ENCODE measurements at regions not wholly inside any gene's neighbourhood (a gene's known extent, or its start where the extent isn't known, plus 50 kb on each side); places are given as distances from the start of the nearest gene placed in this dataset.

DNA sequence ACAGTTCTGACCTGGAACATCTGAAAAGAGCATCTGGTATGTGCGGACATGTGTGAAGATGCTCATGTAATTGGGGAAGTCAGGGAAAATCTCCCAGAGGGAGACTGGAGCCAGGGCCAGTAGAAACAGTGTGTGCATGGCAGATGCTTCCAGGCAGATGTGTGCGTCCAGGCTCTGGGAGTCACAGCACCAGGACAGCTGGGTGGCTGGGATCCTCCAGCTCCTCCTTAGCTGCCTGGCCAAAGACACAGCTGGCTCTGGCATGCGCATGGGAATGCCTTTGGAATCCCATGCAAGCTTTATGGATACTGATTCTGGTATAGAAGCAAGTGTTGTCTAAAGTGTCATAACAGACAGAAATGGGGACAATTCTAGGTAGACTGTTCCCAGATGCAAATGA, 369.7 kb downstream of the INSIG2 start:
- H3K27me3 ChIP-seq (ENCODE audit: insufficient read depth, low read depth, low read length), result peaks cover 15% of the 10 kb centered on the region
- no peak overlapping the region for H3K4me2 ChIP-seq (ENCODE audit: low read length)
- no peaks in the 10 kb centered on the region for H3F3A ChIP-seq (ENCODE audit: insufficient read depth, low read length, poor library complexity, severe bottlenecking)
- H3K27ac ChIP-seq (ENCODE audit: low read length), result no peak overlapping the region
- H3K4me3 ChIP-seq (ENCODE audit: low read length), result no peak overlapping the region
- H3K36me3 ChIP-seq (ENCODE audit: insufficient read depth, low read length), result no peaks in the 10 kb centered on the region
- TF ChIP-seq TAF1 (IDR thresholded peaks at IDR 0.05; ENCODE audit: low read depth), result no peak
- TF ChIP-seq MXI1 (conservative IDR thresholded peaks at IDR 0.05; ENCODE audit: poor library complexity, severe bottlenecking), result no peak
- TF ChIP-seq, protein P1, sequence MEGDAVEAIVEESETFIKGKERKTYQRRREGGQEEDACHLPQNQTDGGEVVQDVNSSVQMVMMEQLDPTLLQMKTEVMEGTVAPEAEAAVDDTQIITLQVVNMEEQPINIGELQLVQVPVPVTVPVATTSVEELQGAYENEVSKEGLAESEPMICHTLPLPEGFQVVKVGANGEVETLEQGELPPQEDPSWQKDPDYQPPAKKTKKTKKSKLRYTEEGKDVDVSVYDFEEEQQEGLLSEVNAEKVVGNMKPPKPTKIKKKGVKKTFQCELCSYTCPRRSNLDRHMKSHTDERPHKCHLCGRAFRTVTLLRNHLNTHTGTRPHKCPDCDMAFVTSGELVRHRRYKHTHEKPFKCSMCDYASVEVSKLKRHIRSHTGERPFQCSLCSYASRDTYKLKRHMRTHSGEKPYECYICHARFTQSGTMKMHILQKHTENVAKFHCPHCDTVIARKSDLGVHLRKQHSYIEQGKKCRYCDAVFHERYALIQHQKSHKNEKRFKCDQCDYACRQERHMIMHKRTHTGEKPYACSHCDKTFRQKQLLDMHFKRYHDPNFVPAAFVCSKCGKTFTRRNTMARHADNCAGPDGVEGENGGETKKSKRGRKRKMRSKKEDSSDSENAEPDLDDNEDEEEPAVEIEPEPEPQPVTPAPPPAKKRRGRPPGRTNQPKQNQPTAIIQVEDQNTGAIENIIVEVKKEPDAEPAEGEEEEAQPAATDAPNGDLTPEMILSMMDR (IDR thresholded peaks at IDR 0.05; ENCODE audit: poor library complexity, severe bottlenecking), result no peak
- no peak for TF ChIP-seq EP300 (conservative IDR thresholded peaks at IDR 0.05; ENCODE audit: poor library complexity, severe bottlenecking)
- no peak for TF ChIP-seq EZH2 (IDR thresholded peaks at IDR 0.05; ENCODE audit: borderline replicate concordance, insufficient read depth, low read length, poor library complexity, severe bottlenecking)
- TF ChIP-seq, protein P2, sequence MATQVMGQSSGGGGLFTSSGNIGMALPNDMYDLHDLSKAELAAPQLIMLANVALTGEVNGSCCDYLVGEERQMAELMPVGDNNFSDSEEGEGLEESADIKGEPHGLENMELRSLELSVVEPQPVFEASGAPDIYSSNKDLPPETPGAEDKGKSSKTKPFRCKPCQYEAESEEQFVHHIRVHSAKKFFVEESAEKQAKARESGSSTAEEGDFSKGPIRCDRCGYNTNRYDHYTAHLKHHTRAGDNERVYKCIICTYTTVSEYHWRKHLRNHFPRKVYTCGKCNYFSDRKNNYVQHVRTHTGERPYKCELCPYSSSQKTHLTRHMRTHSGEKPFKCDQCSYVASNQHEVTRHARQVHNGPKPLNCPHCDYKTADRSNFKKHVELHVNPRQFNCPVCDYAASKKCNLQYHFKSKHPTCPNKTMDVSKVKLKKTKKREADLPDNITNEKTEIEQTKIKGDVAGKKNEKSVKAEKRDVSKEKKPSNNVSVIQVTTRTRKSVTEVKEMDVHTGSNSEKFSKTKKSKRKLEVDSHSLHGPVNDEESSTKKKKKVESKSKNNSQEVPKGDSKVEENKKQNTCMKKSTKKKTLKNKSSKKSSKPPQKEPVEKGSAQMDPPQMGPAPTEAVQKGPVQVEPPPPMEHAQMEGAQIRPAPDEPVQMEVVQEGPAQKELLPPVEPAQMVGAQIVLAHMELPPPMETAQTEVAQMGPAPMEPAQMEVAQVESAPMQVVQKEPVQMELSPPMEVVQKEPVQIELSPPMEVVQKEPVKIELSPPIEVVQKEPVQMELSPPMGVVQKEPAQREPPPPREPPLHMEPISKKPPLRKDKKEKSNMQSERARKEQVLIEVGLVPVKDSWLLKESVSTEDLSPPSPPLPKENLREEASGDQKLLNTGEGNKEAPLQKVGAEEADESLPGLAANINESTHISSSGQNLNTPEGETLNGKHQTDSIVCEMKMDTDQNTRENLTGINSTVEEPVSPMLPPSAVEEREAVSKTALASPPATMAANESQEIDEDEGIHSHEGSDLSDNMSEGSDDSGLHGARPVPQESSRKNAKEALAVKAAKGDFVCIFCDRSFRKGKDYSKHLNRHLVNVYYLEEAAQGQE (IDR thresholded peaks at IDR 0.05; ENCODE audit: borderline replicate concordance), result no peak
- no peak for TF ChIP-seq SMC3 (conservative IDR thresholded peaks at IDR 0.05; ENCODE audit: poor library complexity)
- no peaks in the 10 kb centered on the region for H3K9me2 ChIP-seq (ENCODE audit: insufficient read depth, low read length)
- H3K9me3 ChIP-seq (ENCODE audit: low read length), result no peaks in the 10 kb centered on the region
- no peaks in the 10 kb centered on the region for H4K20me1 ChIP-seq (ENCODE audit: insufficient read depth)
- H2AFZ ChIP-seq (ENCODE audit: low read depth, low read length), result no peak overlapping the region
- no peak overlapping the region for H3K9ac ChIP-seq (ENCODE audit: low read length)
- H3K79me2 ChIP-seq (replicated peaks; ENCODE audit: insufficient read depth, low read length), result no peaks in the 10 kb centered on the region

DNA sequence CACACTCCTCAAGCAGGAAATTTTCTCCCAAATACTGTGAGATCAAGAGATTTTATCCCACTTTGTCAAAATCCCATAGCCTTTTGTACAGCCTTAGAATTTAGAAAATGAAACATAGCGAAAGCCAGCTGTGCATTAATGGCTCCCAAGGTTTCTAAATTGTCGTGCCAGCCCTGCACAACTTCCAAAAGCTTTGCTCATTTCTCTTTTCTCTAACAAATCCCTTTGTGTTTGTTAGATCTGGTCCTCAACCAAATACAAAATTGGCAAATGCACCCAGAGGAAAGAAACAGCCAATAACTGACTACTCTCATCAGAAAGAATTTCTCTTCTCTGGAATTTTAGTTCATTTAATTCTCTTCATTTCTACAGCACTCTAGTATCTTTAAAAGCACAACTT, 361.1 kb downstream of the INSIG2 start:
- Histone ChIP-seq H3K9me2 (ENCODE audit: insufficient read depth, low read length) (no peaks in the 10 kb centered on the region), H3K79me2 (replicated peaks; ENCODE audit: insufficient read depth, low read length) (no peaks in the 10 kb centered on the region), H3K27me3 (ENCODE audit: insufficient read depth, low read depth, low read length) (no peaks in the 10 kb centered on the region), H3K9me3 (ENCODE audit: low read length) (no peaks in the 10 kb centered on the region), H2AFZ (ENCODE audit: low read depth, low read length) (no peak overlapping the region), H4K20me1 (ENCODE audit: insufficient read depth) (no peaks in the 10 kb centered on the region), H3K4me2 (ENCODE audit: low read length) (no peak overlapping the region), H3K9ac (ENCODE audit: low read length) (no peak overlapping the region), H3F3A (ENCODE audit: insufficient read depth, low read length, poor library complexity, severe bottlenecking) (no peaks in the 10 kb centered on the region), H3K4me3 (ENCODE audit: low read length) (no peak overlapping the region), H3K27ac (ENCODE audit: low read length) (no peak overlapping the region), H3K36me3 (ENCODE audit: insufficient read depth, low read length) (no peaks in the 10 kb centered on the region)
- TF ChIP-seq MXI1 (conservative IDR thresholded peaks at IDR 0.05; ENCODE audit: poor library complexity, severe bottlenecking) (no peak), POLR2AphosphoS5 (IDR thresholded peaks at IDR 0.05) (no peak), SMC3 (conservative IDR thresholded peaks at IDR 0.05; ENCODE audit: poor library complexity) (no peak), TAF1 (IDR thresholded peaks at IDR 0.05; ENCODE audit: low read depth) (no peak), RAD21 (conservative IDR thresholded peaks at IDR 0.05) (no peak), EP300 (conservative IDR thresholded peaks at IDR 0.05; ENCODE audit: poor library complexity, severe bottlenecking) (no peak), EZH2 (IDR thresholded peaks at IDR 0.05; ENCODE audit: borderline replicate concordance, insufficient read depth, low read length, poor library complexity, severe bottlenecking) (no peak)
- TF ChIP-seq, protein P2 (IDR thresholded peaks at IDR 0.05; ENCODE audit: borderline replicate concordance), result no peak
- TF ChIP-seq, protein P1 (IDR thresholded peaks at IDR 0.05; ENCODE audit: poor library complexity, severe bottlenecking), result no peak
